WI38 (cell line): ENCODE measurements at regions not wholly inside any gene's neighbourhood (a gene's known extent, or its start where the extent isn't known, plus 50 kb on each side); places are given as distances from the start of the nearest gene placed in this dataset.

Experiments used
- H3K4me3 ChIP-seq: 2 replicates; pipeline ENCODE4 v1.5.1; 2011; ENCODE audit warnings: low read depth, mild to moderate bottlenecking, control low read depth, low read length
- CTCF ChIP-seq: IDR thresholded peaks from 2 replicates; pipeline ENCODE4 v1.5.1; 2012; ENCODE audit warnings: low read depth, mild to moderate bottlenecking, control low read depth, low read length

- no peak overlapping the region for H3K4me3 ChIP-seq
- no peak for TF ChIP-seq CTCF
These were observed 1242.0 kb downstream of the MAT2B start for GRCh38 chr5:164747371-164747770.

DNA sequence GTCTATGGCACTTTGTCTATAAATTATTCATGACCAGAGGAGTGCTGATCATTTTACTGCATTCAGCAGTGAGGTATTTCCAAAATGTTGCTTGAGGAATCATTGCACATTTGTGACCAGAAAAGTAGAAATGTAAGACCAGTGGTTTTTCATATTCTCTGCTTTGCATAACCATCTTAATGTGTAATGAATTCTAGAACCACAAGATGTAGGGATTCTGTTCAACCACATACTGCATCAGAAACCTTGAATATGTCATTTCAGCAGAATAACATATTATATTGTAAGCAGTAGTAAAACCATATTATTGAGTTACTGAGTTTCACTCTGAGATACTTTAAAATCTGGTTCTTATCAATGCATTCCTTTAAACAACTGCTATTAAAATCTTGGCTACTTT lies 1243.4 kb downstream of the MAT2B start:
- no peak for TF ChIP-seq CTCF
- H3K4me3 ChIP-seq = no peak overlapping the region

GRCh38 chr5:164753434-164753833 lies 1248.0 kb downstream of the MAT2B start:
- no peak overlapping the region for H3K4me3 ChIP-seq
- TF ChIP-seq CTCF = no peak

DNA sequence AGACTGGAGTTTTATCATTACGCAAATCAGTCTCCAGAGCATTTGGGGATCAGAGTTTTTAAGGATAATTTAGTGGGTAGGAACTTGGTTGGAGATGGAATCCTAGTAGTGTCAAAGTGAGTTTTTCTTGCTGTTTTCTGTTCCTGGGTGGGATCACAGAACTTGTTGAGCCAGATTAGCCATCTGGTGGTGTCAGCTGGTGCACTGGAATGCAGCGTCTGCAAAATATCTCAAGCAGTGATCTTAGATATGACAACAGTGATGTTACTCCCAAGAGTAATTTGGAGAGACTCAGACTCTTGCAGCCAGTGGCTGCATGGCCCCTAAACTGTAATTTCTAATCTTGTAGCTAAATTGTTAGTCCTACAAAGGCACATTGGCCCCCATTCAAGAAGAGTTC lies 1257.8 kb downstream of the MAT2B start:
- no peak for TF ChIP-seq CTCF

DNA sequence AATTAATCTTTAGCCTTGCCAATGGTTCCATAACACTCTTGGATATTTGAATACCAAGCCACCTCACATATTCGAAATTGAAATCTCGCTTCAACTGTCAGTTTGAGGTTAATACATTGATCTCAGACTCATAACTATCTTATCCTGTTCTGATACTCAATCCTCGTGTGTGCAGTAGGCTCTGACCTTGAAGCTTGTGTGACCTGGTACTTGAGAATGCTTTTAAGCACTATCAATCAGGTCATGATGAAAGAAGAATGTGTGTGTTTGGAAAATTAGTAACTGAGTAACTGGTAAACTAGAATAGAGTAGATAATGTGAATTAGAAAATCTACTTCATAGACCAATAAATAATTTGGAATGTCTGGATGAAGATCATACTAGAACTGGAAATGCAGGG lies 1266.7 kb downstream of the MAT2B start:
- TF ChIP-seq CTCF = no peak

More for the DNA sequence above, 1257.8 kb downstream of the MAT2B start:
- no peak overlapping the region for H3K4me3 ChIP-seq

GRCh38 chr5:164784230-164784629 lies 1278.8 kb downstream of the MAT2B start:
- no peak for TF ChIP-seq CTCF
- H3K4me3 ChIP-seq = no peak overlapping the region

More for the DNA sequence above, 1266.7 kb downstream of the MAT2B start:
- no peak overlapping the region for H3K4me3 ChIP-seq

- H3K4me3 ChIP-seq = no peak overlapping the region
- TF ChIP-seq CTCF = no peak
These were observed 1292.7 kb downstream of the MAT2B start for GRCh38 chr5:164798110-164798509.
